GM12873 (cell line): ENCODE measurements at regions not wholly inside any gene's neighbourhood (a gene's known extent, or its start where the extent isn't known, plus 50 kb on each side); places are given as distances from the start of the nearest gene placed in this dataset.

Experiments
- CTCF ChIP-seq: IDR thresholded peaks from 2 replicates; pipeline ENCODE4 v1.5.1; 2012; ENCODE audit warnings: low read depth, mild to moderate bottlenecking, moderate library complexity, low read length, control low read depth; ENCODE audit not compliant: insufficient read depth; ENCODE audit errors: missing control alignments

GRCh38 chr6:159522877-159523547 lies 170.0 kb downstream of the SOD2 start:
- no peak for TF ChIP-seq CTCF

GRCh38 chr6:159521962-159522361 lies 171.1 kb downstream of the SOD2 start:
- TF ChIP-seq CTCF, result no peak

GRCh38 chr6:159520002-159520401 lies 173.0 kb downstream of the SOD2 start:
- TF ChIP-seq CTCF, result no peak

- no peak for TF ChIP-seq CTCF
Observed at GRCh38 chr6:159513914-159514313, 179.1 kb downstream of the SOD2 start.

- TF ChIP-seq CTCF, result no peak
Observed at GRCh38 chr6:159513074-159513720, 179.8 kb downstream of the SOD2 start.

- no peak for TF ChIP-seq CTCF
Observed at GRCh38 chr6:159512571-159512970, 180.5 kb downstream of the SOD2 start.

- no peak for TF ChIP-seq CTCF
Observed at GRCh38 chr6:159512104-159512503, 180.9 kb downstream of the SOD2 start.
